ENCODE measurements at regions not wholly inside any gene's neighbourhood (a gene's known extent, or its start where the extent isn't known, plus 50 kb on each side); places are given as distances from the start of the nearest gene placed in this dataset.

GRCh38 chr13:44024167-44024845, 144.6 kb downstream of the LACC1 start:
- no peaks in the 10 kb centered on the region for H3K9me3 ChIP-seq (ENCODE audit: low read depth)
- H3K4me1 ChIP-seq (ENCODE audit: low read depth), result no peaks in the 10 kb centered on the region
- H3K27me3 ChIP-seq, result no peaks in the 10 kb centered on the region
- no peaks in the 10 kb centered on the region for H3K36me3 ChIP-seq
- H3K27ac ChIP-seq, result no peak overlapping the region
- H3K4me3 ChIP-seq, result no peak overlapping the region
- DNase-seq (ENCODE audit: low read depth in 1 of 2, low spot score in 1 of 2), result no peak
- TF ChIP-seq CTCF (IDR thresholded peaks at IDR 0.05; ENCODE audit: low read depth, low read length), result no peak

- Histone ChIP-seq H3K4me1 (ENCODE audit: low read depth) (no peaks in the 10 kb centered on the region), H3K4me3 (no peak overlapping the region), H3K9me3 (ENCODE audit: low read depth) (no peaks in the 10 kb centered on the region), H3K36me3 (no peaks in the 10 kb centered on the region), H3K27me3 (no peaks in the 10 kb centered on the region), H3K27ac (no peak overlapping the region)
- TF ChIP-seq CTCF (IDR thresholded peaks at IDR 0.05; ENCODE audit: low read depth, low read length), result no peak
- peak in 1 of 2 donors; percentile 27 for DNase-seq (ENCODE audit: low read depth in 1 of 2, low spot score in 1 of 2)
Observed at GRCh38 chr13:44024846-44025195, 145.1 kb downstream of the LACC1 start.

- Histone ChIP-seq H3K27ac (no peak overlapping the region), H3K9me3 (ENCODE audit: low read depth) (no peaks in the 10 kb centered on the region), H3K36me3 (no peaks in the 10 kb centered on the region), H3K4me3 (no peak overlapping the region), H3K27me3 (no peaks in the 10 kb centered on the region), H3K4me1 (ENCODE audit: low read depth) (no peaks in the 10 kb centered on the region)
- no peak for TF ChIP-seq CTCF (IDR thresholded peaks at IDR 0.05; ENCODE audit: low read depth, low read length)
- DNase-seq (ENCODE audit: low read depth in 1 of 2, low spot score in 1 of 2), result no peak
Observed at GRCh38 chr13:44026194-44026593, 146.5 kb downstream of the LACC1 start.

- H3K36me3 ChIP-seq, result no peaks in the 10 kb centered on the region
- no peak for TF ChIP-seq CTCF (IDR thresholded peaks at IDR 0.05; ENCODE audit: low read depth, low read length)
- no peak overlapping the region for H3K4me3 ChIP-seq
- no peaks in the 10 kb centered on the region for H3K4me1 ChIP-seq (ENCODE audit: low read depth)
- H3K27ac ChIP-seq, result no peak overlapping the region
- no peaks in the 10 kb centered on the region for H3K27me3 ChIP-seq
- H3K9me3 ChIP-seq (ENCODE audit: low read depth), result no peaks in the 10 kb centered on the region
- no peak for DNase-seq (ENCODE audit: low read depth in 1 of 2, low spot score in 1 of 2)
Observed at GRCh38 chr13:44028734-44029133, 149.0 kb downstream of the LACC1 start.

GRCh38 chr13:44030615-44031014, 150.9 kb downstream of the LACC1 start:
- no peak for DNase-seq (ENCODE audit: low read depth in 1 of 2, low spot score in 1 of 2)
- Histone ChIP-seq H3K27ac (no peak overlapping the region), H3K9me3 (ENCODE audit: low read depth) (no peaks in the 10 kb centered on the region), H3K4me3 (no peak overlapping the region), H3K4me1 (ENCODE audit: low read depth) (no peaks in the 10 kb centered on the region), H3K36me3 (no peaks in the 10 kb centered on the region), H3K27me3 (no peaks in the 10 kb centered on the region)
- TF ChIP-seq CTCF (IDR thresholded peaks at IDR 0.05; ENCODE audit: low read depth, low read length), result no peak
